Activated T-cell treated with anti-CD3 and anti-CD28 coated beads for 1 hour (primary cell): ENCODE measurements at regions not wholly inside any gene's neighbourhood (a gene's known extent, or its start where the extent isn't known, plus 50 kb on each side); places are given as distances from the start of the nearest gene placed in this dataset.

Experiments used
- DNase-seq: peaks from one replicate; pipeline ENCODE4 v3.0.0-alpha.2; 2020; ENCODE audit warnings: low read depth

GRCh38 chr3:72341920-72342319 lies 506.3 kb downstream of the SHQ1 start:
- DNase-seq = no peak

- DNase-seq = no peak
Observed at GRCh38 chr3:72341380-72341770, 506.9 kb downstream of the SHQ1 start.

- no peak for DNase-seq
Observed at GRCh38 chr3:72340476-72341379, 507.5 kb downstream of the SHQ1 start.

- DNase-seq = no peak
Observed at GRCh38 chr3:72340056-72340455, 508.2 kb downstream of the SHQ1 start.

GRCh38 chr3:72339670-72340030 lies 508.6 kb downstream of the SHQ1 start:
- no peak for DNase-seq

GRCh38 chr3:72338942-72339669 lies 509.1 kb downstream of the SHQ1 start:
- DNase-seq = no peak

GRCh38 chr3:72338082-72338941 lies 509.9 kb downstream of the SHQ1 start:
- no peak for DNase-seq

- no peak for DNase-seq
Observed at GRCh38 chr3:72337480-72337855, 510.8 kb downstream of the SHQ1 start.

- DNase-seq = no peak
Observed at GRCh38 chr3:72336821-72337479, 511.3 kb downstream of the SHQ1 start.

- DNase-seq = no peak
Observed at GRCh38 chr3:72336114-72336651, 512.1 kb downstream of the SHQ1 start.

- DNase-seq = no peak
Observed at GRCh38 chr3:72335458-72336095, 512.7 kb downstream of the SHQ1 start.

GRCh38 chr3:72334681-72335457 lies 513.4 kb downstream of the SHQ1 start:
- DNase-seq = no peak

- no peak for DNase-seq
Observed at GRCh38 chr3:72332689-72333088, 515.6 kb downstream of the SHQ1 start.

GRCh38 chr3:72332036-72332435 lies 516.2 kb downstream of the SHQ1 start:
- DNase-seq = no peak

GRCh38 chr3:72331076-72331475 lies 517.2 kb downstream of the SHQ1 start:
- no peak for DNase-seq

GRCh38 chr3:72329354-72329753 lies 518.9 kb downstream of the SHQ1 start:
- DNase-seq = no peak

- no peak for DNase-seq
Observed at GRCh38 chr3:72328755-72329277, 519.4 kb downstream of the SHQ1 start.

- DNase-seq = no peak
Observed at GRCh38 chr3:72327008-72327407, 521.2 kb downstream of the SHQ1 start.

GRCh38 chr3:72324253-72324811 lies 523.9 kb downstream of the SHQ1 start:
- DNase-seq = no peak

GRCh38 chr3:72323773-72324172 lies 524.5 kb downstream of the SHQ1 start:
- no peak for DNase-seq
